NCI-H2196 (cell line): ENCODE measurements at regions not wholly inside any gene's neighbourhood (a gene's known extent, or its start where the extent isn't known, plus 50 kb on each side); places are given as distances from the start of the nearest gene placed in this dataset.

Experiments used
- DNase-seq: peaks from one replicate; lab custom pipeline; 2025; ENCODE audit not compliant: unreplicated experiment; lab: John Stamatoyannopoulos, UW

DNA sequence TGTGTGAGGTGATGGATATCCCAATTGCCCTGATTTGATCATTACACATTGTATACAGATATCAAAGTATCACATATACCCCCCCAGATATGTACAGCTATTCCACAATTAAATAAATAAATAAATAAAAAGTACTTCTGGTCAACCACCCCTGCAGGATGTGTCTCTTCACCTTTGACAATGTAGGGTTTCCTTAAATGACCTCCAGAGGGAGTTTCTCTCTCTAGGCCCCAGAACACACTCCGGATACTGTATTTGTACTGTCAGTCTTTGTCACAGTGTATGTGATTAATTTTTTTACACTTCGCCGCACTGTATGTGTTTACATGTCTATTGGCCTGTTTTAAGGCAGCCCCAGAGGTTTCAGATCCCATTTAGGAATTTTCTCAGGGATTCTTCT, 123.6 kb downstream of the ADCYAP1R1 start:
- DNase-seq: no peak

DNA sequence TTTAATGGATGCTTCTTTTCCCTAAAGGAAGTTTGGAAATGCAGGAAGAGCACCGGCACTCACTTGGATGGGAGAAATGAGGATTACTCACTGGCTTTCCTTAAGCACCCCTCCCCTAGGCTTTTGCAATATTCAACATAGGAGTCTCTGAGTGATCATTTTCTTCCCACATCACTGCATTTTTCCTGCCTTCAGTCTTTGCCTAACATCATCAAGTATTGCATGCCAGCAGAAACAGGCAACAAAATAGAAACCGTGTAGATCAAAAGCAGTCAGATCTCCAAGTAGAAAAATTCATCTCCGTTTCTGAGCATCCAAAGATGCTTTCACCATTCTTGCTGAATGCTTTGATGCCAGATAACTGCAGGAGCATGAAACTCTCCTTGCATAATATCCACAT, 119.9 kb downstream of the ADCYAP1R1 start:
- DNase-seq: no peak

GRCh38 chr7:31171216-31171785, 119.2 kb downstream of the ADCYAP1R1 start:
- DNase-seq: no peak
